T-helper 22 cell (primary cell): ENCODE measurements at regions not wholly inside any gene's neighbourhood (a gene's known extent, or its start where the extent isn't known, plus 50 kb on each side); places are given as distances from the start of the nearest gene placed in this dataset.
"Not testable (repeated sequence)": the region's sequence is repeated elsewhere in the genome, so short reads cannot be mapped to it uniquely, and the experiment has no call there.

Source experiments
- DNase-seq: peaks from one replicate; pipeline ENCODE4 v3.0.0-alpha.2; 2020; ENCODE audit warnings: low read depth

DNA sequence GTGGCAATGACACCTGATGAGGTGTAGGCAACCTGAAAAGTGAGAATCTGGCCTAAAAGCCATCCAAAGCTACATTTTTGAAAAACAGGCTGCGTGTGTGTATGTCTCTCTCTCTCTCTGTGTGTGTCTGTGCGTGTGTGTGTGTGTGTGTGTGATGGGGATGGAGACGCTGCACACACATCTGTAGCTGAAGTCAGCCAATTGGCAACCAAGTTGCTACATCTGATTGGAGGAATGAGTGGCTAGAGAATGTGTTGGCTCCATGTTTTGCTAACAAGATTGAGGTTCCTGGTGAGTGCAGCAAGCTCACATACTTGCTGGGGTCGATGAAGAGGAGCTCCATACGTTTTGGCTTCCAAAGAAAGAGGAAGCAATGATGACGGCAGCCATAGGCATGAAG is 311.4 kb upstream of the NCAM1 start:
- DNase-seq, result no peak

DNA sequence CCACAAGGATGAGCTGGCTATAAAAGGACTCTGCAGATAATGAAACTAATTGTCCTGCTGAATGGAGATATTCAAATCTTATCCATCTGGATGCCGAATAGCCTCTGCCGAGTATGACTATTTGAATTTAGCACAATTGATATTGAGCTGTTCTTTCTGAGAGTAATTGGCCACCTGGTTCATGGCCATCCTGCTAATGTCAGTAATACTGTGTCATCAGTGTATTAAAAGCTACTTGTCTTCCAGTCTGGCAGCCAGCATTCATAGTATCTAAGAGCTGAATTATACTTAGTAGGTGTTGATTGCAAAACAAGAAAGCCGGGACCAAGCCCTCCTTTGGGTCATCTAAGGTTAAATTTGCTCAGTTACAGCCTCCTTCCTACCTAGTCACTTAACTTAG is 310.7 kb upstream of the NCAM1 start:
- no peak for DNase-seq

DNA sequence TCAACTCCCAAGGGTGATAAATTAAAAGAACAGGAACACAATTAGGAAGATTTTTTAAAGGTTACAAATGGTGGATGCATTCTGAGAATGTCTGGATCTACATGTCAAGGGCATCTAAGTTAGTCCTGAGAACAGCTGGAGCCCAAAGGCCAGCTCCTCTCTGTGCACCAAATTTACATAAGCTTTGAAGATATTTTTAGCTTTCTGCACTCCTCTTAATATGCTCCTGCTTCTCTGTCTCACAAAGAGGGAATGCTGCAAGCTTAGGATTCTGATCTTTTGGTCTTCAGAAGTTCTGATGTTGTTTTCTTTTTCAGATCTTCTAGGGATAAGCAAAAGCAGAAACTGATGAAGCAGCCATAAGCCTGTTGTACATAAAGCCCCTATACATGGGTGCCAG is 309.8 kb upstream of the NCAM1 start:
- no peak for DNase-seq

DNA sequence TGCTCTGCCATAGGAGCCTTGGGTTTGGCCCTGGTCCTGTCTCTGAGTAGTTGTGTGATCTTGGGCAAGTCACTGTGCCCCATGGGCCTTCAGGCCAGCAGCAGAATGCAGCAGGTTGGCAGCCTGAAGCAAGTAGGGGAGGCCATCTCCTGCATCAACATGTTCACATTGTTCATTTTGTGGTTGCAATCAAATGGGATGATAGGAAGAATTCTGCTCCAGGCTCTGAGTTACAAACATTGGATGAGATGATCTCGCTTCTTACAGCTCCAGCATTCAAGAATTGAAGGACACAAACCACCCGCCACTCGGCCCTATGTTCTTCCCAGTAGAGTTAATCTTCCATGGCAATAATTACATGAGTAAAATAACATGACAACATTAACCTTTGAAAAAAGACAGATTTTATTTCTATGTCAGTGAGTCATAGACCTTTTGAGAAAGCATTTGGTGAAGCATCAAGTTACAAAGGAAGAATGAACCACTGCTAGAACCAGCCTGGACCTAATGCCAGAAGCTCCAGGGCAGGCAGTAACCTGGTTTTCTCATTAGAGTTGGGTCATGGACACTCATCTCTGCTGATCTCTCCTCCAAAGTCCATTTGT is 308.3 kb upstream of the NCAM1 start:
- no peak for DNase-seq

DNA sequence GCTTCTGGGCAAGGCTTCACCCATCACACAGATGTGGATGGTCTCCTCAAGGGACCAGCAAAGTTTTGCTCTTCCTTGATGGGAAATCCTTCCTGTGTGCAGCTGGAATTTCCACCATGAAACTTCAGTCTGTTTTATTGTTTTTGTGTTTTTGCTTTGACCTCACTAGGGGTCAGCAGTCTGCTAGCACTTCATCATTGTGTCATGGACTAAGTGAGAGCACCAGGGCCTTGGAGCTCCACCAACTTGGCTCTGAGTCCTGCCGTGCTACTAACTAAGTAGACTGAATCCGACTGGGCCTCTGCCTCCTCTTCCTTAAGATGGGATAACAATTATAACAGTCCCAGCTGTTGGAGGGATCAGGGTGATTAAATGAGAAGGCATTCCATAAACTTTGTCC is 305.8 kb upstream of the NCAM1 start:
- no peak for DNase-seq

DNA sequence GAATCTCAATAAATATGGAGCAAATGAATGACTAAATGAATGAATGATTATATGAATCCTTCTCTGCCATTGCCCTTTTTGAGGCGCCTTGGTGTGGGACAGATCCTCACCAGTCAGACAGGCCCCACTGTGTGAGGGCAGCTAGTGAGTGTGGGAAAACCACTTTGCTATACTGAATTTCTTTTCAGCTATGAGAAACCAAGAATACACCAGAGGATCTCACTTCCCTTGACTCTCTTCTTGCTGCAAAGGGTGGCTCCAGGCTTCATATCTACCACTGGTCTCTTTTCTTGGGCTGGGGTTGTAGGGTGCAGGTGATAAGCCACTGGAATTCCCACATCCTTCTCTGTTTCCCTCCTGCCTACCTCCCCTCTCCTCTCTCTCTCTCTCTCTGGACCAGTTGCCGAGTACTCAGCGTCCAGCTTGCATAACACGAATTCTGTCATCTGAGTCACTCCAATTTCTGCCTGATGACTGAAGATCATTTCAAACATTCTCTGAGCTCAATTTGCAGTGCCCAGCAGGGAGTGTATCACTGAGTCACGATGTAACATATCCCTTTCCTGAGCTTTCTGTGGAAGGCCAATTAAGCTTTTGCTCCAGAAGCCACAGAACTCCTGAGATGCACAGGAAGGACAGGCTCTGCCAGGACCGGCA is 304.3 kb upstream of the NCAM1 start:
- no peak for DNase-seq

DNA sequence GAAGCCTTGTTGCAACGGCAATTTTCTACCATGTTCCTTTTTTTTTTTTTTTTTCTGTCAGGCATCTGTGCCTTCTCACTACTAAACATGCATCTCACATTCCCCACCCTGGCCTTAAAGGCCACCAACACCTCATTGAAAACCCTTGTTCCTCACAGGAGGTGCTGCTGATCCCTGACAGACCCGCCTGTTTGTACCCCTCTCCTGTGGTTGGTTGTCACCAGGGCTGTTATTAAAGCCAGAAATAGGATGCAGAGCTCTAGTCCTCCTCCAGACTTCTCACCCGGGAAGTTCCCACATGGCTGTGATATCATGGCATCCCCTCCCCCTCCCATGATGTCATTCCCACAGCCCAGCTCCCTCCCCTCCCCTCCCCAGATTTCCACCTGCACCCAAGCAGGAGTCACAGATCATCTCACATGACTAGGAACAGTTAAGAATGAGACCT is 302.8 kb upstream of the NCAM1 start:
- no peak for DNase-seq

DNA sequence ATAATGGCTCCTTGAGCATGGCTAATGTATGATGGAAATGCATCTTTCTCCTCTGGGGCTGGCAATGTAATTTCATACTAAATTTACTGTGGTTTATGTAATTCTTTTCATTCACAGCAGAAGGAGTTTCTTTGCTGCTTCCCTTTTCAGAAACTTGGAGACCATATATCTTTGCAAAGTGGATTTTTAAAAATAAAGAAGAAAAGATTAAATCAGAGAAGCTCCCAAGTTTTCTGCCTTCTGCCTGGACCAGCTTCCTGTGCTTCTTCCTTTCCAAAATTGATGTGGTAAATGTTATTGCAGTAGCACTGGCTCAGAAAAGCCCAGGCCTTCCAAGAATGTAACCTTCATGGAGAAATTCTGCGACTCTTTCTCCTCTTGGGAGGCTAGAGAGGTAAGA is 300.1 kb upstream of the NCAM1 start:
- no peak for DNase-seq

DNA sequence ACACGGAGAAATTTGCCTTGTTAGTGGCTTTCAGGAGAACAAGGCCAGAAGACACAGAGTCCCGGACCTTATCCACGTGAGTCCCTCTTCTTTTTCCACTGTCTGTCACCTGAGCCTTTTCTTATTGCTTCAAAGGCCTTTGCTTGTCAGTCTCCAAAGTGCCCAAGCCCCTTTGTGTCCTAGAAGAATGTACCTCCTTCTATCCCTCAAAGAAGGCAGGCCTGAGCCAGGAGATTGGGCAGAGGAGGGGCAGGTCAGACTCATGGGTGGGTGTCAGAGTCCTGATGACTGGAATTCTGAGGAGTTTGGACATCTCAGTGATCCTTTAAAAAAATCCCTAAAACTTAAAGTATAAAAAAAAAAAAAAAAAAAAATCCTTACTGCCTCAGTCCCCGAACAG is 299.6 kb upstream of the NCAM1 start:
- no peak for DNase-seq

DNA sequence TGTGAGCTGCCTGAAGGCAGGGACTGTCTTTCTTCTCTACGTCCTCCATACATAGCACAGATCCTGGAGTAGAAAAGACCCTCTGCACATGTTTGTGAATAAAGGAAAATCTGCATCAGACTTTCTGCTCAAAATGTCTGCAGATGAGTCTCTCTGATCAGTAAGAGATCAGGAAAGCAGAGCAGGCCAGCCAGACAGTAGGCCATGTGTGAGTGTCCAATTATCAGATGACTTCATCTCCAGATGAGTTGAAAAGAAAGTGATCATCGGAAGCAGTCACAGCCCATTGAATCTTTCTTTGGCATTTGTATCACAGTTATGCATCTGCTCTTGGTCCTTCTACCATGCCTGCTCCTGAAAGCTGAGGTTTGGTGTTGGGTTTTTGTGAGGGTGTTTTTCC is 298.7 kb upstream of the NCAM1 start:
- DNase-seq, result no peak

DNA sequence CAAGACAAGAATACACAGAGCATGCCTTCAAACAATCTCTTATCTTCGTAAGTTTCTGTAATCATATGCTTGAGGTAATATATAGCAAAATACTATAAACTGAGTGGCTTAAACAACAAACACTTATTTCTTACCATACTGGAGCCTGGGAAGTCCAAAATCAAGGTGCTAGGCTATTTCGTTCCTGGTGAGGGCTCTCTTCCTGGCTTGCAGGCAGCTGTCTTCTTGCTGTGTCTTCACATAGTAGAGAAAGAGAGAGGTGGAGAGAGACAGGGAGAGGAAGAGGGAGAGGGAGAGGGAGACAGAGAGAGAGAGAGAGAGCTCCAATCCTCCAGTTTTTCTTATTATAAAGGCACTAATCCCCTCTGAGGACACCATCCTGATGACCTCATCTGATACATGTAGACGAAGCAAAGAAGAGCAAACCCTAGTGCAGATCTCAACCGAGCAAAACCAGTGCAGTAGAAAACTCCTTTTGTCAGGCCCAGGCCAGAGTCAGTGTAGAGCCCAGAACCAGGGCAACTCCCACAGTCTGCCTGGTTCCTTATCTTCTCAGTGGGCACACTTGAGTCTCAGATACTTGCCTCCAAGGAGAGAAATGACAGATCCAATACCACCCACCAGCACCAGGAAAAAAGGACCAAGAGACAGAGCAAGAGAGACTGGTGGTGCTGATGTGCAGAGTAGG is 297.1 kb upstream of the NCAM1 start:
- DNase-seq, result no peak

DNA sequence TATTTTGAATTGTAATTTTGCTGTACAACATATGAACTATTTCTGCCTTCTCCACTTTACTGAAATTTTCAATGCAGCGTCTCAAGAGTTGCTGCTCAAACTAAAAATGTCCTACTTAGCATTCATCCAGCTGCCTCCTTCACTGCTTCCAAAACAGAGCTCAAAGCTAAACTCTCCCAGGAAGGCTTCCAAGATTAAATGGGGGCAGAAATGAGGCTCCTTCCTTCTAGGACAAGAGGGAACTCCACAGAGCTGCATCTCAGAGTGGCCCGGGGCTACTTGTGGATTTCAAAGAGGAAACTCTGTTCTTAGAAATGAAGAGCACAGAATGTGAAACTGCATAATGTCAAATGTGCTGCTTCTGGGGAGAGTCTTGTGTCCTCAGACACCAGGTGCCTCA is 295.9 kb upstream of the NCAM1 start:
- no peak for DNase-seq

DNA sequence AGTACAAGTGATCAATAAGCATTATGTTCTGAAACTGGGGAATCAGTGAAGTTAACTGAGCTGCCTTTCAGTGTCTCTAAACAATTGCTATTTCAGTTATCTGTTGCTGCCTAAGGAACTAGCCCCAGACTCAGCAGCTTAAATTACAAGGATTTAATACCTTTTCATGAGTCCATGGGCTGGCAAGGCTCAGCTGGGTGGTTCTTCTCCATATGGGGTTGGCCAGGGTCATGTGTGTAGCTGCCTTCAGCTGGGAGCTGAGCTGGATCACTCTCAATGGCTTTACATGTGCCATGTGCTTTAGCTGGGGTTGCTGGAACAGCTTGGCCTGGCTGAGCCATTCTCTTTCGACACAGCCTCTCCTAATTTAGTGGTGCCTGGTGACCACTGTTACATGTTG is 295.0 kb upstream of the NCAM1 start:
- DNase-seq, result no peak

DNA sequence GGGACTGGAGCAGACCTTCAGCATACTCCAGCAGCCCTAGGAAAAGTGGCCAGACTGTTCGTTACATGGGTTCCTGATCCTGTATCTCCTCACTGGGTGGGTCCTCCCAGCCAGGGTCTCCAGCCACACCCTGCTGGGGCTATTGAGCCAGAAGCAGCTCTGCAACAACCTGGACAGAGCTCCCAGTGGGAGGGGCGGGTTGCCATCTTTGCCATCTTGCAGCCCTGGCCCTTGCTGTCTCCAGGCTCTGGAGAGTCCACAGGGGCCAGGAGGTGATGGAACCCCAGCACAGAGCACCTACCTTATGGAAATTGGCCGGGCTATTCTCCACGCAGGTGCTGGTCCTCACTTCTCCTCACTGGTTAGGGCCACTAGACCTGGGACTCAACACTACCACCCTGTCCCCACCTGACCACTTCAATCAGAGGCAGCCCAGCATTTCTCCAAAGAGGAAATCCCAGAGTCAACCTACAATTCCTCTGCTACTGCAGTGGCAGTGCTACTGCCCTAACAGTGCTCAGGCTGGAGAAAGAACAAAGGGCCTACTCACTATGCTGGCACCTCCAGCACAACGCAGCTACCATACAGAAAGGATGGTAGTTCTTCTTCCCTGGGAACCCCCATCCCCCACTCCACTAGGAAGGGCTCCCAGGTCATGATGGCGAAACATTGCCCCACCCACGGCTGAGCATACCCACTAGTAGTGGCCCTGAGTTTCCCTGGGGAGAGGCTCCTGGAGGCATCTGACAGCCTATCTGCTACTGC is 290.2 kb upstream of the NCAM1 start:
- DNase-seq, result no peak

DNA sequence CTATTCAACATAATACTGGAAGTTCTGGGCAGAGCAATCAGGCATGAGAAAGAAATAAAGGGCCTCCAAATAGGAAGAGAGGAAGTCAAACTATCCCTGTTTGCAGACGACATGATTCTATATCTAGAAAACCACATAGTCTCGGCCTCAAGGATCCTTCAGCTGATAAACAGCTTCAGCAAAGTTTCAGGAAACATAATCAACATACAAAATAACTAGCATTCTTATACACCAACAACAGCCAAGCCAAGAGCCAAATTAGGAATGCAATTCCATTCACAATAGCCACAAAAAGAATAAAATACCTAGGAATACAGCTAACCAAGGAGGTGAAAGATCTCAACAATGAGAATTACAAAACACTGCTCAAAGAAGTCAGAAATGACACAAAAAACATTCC is 287.8 kb upstream of the NCAM1 start:
- not testable (repeated sequence) for DNase-seq

DNA sequence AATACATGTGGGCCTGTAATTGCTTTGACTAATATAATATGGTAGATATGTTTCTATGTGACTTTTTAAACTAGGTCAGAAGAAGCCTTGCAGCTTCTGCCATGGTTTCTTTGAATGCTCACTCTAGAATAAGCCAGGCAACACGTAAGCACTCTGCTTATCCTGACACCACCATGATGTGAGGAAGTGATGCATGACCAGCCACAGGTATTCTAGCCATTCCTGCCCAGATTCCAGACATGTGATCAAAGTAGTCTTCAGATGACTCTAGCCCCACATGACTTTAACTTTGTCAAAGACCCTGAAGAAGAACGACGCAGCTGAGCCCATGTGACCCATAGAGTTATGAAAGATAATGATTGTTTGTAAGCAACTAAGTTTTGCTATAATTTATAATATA is 276.1 kb upstream of the NCAM1 start:
- DNase-seq, result no peak

DNA sequence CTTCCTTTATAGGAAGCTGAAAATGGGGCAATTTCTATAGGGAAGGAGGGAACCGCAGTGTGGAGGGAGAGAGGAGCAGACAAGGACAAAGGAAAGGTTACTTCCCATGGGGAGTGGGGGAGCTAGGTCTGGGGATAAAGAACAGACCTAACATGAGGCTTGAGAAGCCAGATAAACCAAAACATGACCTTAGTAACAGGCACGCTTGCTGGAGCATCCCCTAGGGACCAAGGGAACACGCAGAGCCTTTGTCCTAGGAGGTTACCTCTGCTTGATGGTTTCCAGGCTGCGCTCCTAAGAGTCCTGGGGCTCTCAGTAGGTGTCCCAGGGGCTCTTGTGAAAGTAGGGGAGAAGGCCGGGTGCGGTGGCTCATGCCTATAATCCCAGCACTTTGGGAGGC is 271.4 kb upstream of the NCAM1 start:
- DNase-seq, result no peak

DNA sequence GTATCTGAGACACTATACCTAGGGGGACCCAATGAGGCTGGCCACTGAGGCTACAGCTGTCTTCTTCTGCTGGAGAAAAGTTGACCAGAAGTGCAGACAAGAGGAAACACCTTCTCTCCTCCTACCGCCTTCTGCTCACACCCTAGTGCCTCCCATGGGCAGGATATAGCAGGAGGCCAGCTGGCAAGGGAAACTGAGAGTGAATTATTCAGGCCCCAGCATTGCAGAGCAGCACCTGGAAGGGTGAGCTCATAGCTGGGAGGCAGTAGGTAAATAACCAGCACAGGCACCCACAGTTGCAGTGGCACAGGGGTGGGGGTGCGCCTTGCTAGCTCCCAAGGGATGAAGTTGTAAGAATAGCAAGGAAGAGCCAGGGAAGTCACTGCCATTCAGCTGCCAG is 267.4 kb upstream of the NCAM1 start:
- no peak for DNase-seq

DNA sequence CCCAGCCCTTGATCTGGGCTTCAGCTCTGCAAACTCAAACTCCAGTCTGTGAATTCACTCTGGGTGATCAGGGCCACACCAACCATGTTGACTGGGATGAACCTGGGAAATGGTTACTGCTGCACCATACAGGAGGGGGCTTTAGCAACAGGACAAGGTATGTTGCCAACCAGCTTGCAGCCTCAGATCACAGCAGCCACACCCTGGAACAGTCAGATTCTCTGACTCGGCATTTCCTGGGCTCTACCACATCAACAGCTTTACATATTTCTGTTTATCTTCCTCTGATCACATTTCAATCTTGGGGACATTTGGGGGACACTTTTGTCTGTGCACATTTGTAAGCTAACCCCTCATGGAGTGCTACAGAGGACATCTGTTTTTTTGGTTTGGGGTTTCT is 267.0 kb upstream of the NCAM1 start:
- no peak for DNase-seq

DNA sequence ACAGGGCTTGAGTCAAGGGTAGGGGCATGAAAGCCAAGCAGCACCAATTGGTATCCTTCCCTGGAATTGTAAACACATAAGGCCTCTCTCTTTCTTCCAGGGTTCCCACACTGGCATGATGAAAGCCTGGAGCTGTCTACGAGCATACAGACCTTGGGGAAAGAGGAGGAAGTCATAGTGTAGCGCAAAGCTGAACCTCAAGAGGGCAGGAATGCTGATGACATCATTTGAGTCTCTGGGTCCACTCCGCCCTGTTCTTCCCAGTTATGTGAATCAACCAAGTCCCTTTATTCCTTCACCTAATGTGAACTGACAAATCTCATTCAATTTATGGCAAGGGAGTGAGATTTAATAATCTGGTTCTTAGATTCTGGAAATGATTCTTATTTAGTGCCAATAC is 266.4 kb upstream of the NCAM1 start:
- no peak for DNase-seq

DNA sequence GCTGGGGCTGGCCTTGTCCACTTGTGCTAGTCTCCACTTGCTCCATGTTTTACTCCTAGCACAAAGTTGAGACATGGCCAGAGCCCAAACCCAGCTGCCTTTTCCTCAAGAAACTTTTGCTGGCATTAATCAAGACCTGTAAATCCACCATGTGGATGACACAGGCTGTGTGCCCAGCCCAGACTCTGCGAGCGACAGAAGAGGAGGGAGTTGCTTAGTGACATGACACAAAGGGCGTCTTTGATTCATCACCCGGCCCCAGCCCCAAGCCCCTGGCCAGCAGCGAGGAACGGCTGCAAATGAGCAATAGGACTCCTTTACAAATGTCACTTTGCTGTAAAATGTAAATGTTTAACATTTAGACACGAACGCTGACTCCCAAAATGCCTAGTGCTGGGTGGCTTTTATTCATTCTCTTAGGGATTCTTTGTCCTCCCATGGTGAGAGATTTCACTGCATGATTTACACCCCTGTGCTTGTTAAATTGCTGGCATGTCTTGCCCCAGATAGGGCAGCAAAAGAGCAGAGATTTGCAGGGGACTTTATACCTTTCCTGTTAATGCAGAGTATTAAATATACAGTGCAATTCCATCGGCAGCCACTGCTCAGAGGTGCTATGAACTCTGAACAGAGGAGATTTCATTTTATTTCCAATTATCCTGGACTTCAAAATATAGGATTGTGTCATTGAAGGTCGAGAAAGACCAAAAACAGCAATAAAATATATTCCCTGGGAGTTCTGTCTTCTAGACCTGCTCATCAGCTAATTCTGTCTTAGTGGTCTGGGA is 263.6 kb upstream of the NCAM1 start:
- DNase-seq, result no peak

DNA sequence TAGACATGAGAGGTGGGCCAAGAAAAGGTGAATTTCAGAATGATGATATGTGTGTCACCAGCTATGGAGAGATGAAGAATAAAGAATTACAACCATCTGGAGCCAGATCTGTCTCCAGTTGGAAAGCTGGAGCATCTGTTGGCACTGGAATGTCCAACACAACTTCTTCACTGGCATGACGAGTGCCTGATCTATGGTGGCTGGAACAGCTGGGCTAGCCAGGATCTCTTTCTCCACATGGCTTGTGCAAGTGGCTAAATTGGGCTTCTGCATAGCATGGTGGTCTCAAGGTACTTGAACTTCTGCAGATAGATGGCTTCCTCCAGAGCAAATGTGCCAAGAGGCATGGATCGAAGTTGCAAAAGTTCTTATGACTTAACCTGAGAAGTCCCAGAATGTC is 256.1 kb upstream of the NCAM1 start:
- DNase-seq, result no peak
